Osteocyte (in vitro differentiated cells): ENCODE measurements at regions not wholly inside any gene's neighbourhood (a gene's known extent, or its start where the extent isn't known, plus 50 kb on each side); places are given as distances from the start of the nearest gene placed in this dataset.

Experiments
- DNase-seq: peaks from one replicate; pipeline ENCODE4 v3.0.0; 2021; ENCODE audit warnings: mixed read lengths; ENCODE audit not compliant: unreplicated experiment; ENCODE audit errors: extremely low spot score
- H3K27ac Mint-ChIP-seq: one replicate; pipeline ENCODE4 v1.8.0; 2021; ENCODE audit warnings: mild to moderate bottlenecking, mixed read lengths; ENCODE audit not compliant: unreplicated experiment
- H3K27me3 Mint-ChIP-seq: one replicate; pipeline ENCODE4 v1.8.0; 2021; ENCODE audit warnings: mixed read lengths; ENCODE audit not compliant: unreplicated experiment
- H3K36me3 Mint-ChIP-seq: one replicate; pipeline ENCODE4 v1.8.0; 2021; ENCODE audit warnings: mixed read lengths; ENCODE audit not compliant: unreplicated experiment
- H3K4me1 Mint-ChIP-seq: one replicate; pipeline ENCODE4 v1.8.0; 2021; ENCODE audit warnings: mixed read lengths; ENCODE audit not compliant: unreplicated experiment
- H3K4me3 Mint-ChIP-seq: one replicate; pipeline ENCODE4 v1.8.0; 2021; ENCODE audit warnings: mild to moderate bottlenecking, moderate library complexity, mixed read lengths; ENCODE audit not compliant: unreplicated experiment
- H3K9me3 Mint-ChIP-seq: one replicate; pipeline ENCODE4 v1.8.0; 2021; ENCODE audit warnings: mixed read lengths; ENCODE audit not compliant: unreplicated experiment
- TF ChIP-seq, protein P1 (sequence below): fragments of 200-600 bp; sonication (generic); IDR thresholded peaks from 2 replicates; pipeline ENCODE4 v1.5.0; 2021; ENCODE audit warnings: antibody characterized with exemption, mild to moderate bottlenecking, moderate library complexity

DNA sequence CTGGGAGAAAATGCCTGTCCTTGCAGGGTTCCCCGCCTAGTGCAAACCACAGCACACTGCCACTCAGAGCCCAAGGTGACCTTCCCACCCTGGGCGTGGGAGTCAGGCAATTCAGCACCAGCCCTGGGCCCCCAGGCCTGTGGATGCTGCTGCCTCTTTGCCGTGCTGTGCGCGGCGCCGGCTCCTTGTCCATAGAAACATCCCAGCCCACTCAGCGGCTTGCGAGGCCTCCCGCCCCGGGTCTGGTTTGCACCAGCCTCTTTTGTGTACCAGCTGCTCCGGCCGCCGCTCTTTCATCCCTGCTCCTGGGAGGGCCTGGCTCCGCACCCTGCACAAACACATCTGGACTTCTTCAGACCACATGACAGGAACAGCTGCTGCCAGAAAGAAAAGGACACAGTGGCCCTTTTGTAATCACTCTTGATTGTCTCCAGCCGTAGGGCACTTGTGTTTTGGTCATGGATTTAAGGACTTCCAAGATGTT lies 75.4 kb upstream of the SDK2 start:
- peaks cover 57% of the 10 kb centered on the region for H3K27me3 Mint-ChIP-seq
- H3K36me3 Mint-ChIP-seq: no peaks in the 10 kb centered on the region
- H3K9me3 Mint-ChIP-seq: no peaks in the 10 kb centered on the region
- H3K4me1 Mint-ChIP-seq: peaks cover 5% of the 10 kb centered on the region
- no peak for DNase-seq
- no peak overlapping the region for H3K27ac Mint-ChIP-seq
- TF ChIP-seq, protein P1, sequence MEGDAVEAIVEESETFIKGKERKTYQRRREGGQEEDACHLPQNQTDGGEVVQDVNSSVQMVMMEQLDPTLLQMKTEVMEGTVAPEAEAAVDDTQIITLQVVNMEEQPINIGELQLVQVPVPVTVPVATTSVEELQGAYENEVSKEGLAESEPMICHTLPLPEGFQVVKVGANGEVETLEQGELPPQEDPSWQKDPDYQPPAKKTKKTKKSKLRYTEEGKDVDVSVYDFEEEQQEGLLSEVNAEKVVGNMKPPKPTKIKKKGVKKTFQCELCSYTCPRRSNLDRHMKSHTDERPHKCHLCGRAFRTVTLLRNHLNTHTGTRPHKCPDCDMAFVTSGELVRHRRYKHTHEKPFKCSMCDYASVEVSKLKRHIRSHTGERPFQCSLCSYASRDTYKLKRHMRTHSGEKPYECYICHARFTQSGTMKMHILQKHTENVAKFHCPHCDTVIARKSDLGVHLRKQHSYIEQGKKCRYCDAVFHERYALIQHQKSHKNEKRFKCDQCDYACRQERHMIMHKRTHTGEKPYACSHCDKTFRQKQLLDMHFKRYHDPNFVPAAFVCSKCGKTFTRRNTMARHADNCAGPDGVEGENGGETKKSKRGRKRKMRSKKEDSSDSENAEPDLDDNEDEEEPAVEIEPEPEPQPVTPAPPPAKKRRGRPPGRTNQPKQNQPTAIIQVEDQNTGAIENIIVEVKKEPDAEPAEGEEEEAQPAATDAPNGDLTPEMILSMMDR: no peak
- no peak overlapping the region for H3K4me3 Mint-ChIP-seq

DNA sequence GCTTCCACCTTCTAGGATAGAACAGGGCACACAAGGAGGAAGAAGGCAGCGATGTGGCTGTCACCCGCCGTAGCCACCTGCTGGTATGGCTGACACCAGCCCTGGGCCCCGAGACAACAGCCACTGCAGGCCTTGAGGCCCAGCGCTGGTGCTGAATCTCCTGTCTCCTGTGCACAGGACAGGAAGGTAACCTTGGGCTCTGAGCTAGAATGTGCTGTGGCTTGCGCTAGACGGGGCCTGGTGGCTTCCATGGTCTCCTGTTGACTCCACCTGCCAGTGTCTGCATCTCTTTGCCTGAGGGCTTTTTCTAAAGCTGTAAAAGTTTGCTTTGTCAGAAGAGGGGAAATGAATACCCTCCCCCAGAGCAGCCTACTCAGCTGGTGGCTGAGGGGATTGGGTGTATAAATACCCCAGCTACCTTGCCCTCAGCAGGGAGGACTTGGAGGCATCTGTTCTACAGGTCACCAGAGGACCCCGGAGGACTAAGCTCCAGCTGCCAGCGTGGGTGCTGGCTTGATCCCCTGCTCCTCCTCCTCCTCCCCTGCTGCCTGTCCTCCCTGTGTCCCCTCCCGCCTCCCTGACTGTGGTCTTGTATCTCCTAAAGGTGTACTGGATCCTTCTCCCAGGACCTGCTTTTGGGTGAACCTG lies 76.1 kb upstream of the SDK2 start:
- no peaks in the 10 kb centered on the region for H3K36me3 Mint-ChIP-seq
- peaks cover 53% of the 10 kb centered on the region for H3K27me3 Mint-ChIP-seq
- TF ChIP-seq, protein P1: no peak
- H3K9me3 Mint-ChIP-seq: no peaks in the 10 kb centered on the region
- H3K4me1 Mint-ChIP-seq: peaks cover 5% of the 10 kb centered on the region
- DNase-seq: no peak
- no peak overlapping the region for H3K4me3 Mint-ChIP-seq
- H3K27ac Mint-ChIP-seq: no peak overlapping the region

DNA sequence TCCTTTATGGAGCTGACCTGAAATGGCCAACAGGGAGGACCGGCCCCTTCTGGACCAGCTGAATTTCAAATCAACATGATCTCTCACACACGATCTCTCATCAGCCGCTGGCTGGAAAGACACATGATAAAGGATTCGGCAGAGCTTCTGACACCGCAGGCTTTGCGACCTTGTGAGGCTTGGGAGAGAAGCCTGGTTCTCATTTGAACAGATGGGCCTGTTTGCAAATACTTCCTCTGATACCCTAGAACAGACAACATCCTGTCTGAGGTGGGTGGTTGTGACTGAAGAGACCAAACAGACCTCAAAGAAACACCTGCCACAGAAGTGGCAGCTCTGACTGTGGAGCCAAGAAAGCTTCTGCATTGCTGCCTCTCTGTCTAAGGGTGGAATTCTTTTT lies 77.9 kb upstream of the SDK2 start:
- H3K27me3 Mint-ChIP-seq: peaks cover 39% of the 10 kb centered on the region
- H3K4me1 Mint-ChIP-seq: peaks cover 5% of the 10 kb centered on the region
- DNase-seq: no peak
- TF ChIP-seq, protein P1: no peak
- H3K4me3 Mint-ChIP-seq: no peak overlapping the region
- no peak overlapping the region for H3K27ac Mint-ChIP-seq
- no peaks in the 10 kb centered on the region for H3K9me3 Mint-ChIP-seq
- no peaks in the 10 kb centered on the region for H3K36me3 Mint-ChIP-seq

DNA sequence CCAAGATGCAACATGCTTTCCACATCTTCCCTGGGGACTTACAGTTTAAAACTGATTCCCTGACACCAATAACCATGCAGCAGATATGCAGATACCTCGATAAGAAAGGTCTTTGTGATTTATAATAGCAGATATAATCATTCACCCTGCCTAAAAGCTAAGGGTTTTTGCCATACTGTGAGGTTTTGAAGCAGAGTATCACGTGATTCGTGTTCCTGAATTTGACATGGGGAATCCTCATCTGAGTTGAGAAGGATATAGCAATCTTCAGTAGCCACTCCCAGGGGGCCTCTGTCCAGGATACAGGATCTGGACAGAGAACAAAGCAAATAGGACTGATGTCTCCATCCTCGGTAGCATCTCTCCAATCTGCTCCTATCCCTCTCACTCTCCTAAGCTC lies 79.1 kb upstream of the SDK2 start:
- Mint-ChIP-seq H3K27ac (no peak overlapping the region), H3K9me3 (no peaks in the 10 kb centered on the region), H3K36me3 (no peaks in the 10 kb centered on the region), H3K27me3 (peaks cover 29% of the 10 kb centered on the region), H3K4me3 (no peak overlapping the region), H3K4me1 (peaks cover 5% of the 10 kb centered on the region)
- no peak for DNase-seq
- TF ChIP-seq, protein P1: no peak

DNA sequence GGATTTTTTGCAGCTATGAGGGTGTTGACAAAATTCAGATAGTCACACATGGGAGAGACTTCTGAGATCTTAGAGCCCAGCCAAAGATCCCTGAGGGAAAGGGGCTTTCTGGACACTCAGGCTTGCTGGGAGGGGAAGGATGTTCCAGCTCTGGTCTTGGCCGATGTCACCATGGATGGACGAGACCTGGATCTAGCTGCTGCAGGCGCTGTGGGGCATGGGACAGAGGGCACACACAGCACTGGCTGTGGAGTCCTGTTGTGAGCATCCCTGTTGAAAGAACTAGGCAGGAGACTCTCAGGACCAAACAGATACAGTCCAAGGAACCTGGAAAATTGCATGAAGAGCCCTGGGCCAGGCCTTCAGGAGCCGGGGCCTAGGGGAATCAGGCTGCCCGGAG lies 80.1 kb upstream of the SDK2 start:
- TF ChIP-seq, protein P1: no peak
- DNase-seq: no peak
- H3K4me1 Mint-ChIP-seq: peaks cover 4% of the 10 kb centered on the region
- no peak overlapping the region for H3K27ac Mint-ChIP-seq
- H3K4me3 Mint-ChIP-seq: no peak overlapping the region
- peaks cover 20% of the 10 kb centered on the region for H3K27me3 Mint-ChIP-seq
- H3K36me3 Mint-ChIP-seq: no peaks in the 10 kb centered on the region
- H3K9me3 Mint-ChIP-seq: no peaks in the 10 kb centered on the region
